HG03175 (cell line): ENCODE measurements at regions not wholly inside any gene's neighbourhood (a gene's known extent, or its start where the extent isn't known, plus 50 kb on each side); places are given as distances from the start of the nearest gene placed in this dataset.

Source experiments
- ATAC-seq: cut with Tn5 transposase; IDR thresholded peaks from one replicate; pipeline ENCODE4 v1.9.1; 2021; ENCODE audit warnings: mild to moderate bottlenecking, moderate library complexity; ENCODE audit not compliant: unreplicated experiment

DNA sequence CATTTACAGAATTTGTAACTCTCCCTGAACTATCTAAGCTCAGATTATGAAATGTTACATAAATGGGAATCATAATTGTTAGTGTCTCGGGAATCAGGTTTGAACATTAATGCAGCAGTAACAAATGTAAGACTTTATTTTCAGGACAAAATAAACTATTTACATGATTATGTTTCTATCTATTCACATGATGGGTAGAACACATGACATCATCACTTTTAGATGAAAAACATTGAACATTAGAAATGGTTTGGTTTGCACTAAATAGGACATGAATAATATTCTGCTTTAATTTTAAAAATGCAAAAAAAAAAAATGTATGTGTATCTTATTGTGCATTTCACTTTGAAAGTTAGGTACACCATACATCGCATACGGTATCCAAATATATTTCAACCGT is 745.5 kb upstream of the POT1 start:
- ATAC-seq = no peak

DNA sequence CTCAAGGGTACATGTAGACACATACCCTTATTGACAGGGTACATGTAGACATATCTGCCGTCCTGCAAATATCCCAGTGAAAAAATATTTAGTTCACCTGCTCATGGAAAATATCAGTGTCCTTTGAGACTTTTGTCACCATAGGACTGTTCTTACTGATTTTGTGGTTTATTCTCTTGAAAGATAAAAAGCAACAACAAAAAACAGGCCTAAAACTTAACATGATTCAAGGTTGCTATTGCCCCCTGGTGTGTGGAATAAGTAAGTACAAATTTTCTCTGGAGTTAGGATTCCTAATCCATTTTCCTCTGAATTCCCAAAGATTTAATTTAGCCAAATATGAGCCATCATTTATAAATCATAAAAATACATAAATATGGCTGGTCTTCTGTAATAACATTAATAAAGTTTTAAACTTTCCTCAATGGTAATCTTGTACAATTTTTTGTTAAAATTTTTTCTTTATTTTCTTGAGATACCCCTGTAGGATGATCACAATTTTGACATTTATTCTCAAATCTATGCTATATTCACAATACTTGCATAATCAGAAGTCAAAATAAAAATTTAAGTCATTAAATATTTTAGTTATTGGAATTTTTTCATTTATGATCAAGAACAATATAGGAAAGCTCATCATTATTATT is 741.4 kb upstream of the POT1 start:
- ATAC-seq = no peak

DNA sequence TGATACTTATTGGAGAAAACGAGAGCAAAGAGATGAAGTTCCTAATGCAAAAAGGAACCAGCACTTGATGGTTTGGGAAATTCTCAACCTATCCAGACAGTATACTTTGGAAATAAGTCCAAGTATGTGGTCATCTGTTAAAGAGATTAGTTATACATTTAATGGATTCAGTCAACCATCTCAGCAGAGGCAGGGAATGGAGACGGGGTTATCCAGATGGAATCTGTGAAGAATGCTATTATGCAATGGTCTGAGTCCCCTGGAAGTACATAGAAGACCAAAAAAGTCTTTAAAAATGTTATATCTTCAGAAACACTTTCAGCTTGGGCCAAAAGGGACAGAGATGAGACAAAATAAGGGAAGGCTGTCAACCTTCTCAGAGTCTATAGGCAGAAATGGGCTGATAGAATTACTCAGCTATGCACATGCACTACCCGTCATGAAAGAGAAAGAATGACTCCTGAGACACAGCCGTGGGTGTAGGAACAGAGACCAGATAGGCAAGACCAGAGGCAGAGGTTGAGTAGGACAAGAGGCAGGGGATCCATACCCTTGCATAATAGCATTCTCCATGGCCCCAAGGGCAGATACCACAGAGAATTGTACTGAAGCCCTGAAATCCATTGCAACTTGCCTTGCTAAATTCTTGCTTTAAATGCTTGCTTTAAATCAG is 738.8 kb upstream of the POT1 start:
- ATAC-seq = no peak

DNA sequence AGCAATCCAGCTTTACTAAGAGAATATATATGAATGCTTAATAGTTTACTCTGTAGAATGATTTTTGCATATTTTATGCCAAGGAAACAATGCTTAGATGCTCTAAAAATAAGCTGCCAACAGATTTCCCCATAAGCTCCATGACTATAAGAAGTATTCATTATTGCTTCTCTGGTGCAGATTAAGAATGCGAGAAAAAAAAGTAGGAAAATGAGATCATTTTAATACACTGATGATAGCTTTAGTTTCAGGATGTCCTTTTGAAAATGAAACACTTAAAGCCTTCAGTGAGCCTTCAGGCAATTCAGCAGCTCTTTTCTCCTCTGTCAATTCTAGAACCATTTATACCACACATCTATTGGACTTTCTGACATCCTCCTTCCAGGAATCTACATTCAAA is 735.0 kb upstream of the POT1 start:
- no peak for ATAC-seq

DNA sequence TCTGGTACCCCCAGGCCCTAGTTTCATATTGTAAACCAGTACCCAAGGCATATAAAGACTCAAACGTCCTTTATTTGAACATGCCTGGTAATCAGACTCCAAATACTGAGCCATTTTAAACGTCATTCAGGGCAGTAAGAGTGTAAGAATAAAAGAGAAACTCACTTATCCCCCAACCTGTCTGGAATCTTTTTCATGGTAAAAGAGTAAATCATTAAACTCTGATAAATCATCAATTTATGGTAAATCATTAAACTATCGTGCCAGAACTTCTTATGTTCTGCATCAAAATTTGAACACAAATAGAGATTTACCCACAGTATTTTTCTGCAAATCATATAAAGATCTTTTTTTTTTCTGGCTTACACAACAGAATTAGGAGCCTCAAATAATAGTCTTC is 734.3 kb upstream of the POT1 start:
- no peak for ATAC-seq

DNA sequence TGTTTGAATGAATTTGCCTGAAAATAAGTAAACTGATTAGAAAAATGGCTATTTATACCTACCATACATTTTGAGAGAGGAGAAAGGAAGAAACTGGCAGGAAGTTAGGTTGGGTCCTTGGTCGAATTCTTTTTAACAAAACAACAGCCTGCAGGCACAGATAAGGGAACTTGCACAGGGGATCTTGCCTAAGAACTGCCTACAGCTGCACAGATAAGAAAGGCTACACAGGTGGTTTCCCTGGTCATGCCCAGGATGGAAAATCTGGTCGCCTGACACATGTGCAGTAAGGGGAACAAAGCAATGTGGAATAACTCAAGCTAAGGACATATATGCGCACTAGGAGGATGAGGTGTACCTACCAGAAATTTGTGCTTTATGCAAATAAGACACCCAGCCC is 732.1 kb upstream of the POT1 start:
- ATAC-seq = no peak

DNA sequence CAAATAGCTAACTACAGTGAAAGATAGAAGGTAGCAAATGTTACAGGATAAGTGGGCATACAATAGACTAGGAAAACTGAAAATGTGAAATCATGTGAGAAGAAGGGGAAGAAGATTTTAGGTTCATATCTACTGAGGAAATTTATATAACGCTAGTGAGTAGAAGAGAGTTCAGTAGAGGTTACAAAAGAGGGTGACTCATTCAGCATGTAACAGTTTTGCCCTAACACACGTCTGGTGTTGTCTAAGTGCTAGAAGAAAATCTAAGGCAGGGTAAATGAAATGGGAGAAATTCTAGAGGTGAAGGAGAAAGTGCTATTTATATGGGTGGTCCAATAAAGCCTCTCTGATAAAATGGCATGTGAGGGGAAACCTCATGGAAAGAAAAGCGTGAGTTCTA is 731.4 kb upstream of the POT1 start:
- no peak for ATAC-seq

DNA sequence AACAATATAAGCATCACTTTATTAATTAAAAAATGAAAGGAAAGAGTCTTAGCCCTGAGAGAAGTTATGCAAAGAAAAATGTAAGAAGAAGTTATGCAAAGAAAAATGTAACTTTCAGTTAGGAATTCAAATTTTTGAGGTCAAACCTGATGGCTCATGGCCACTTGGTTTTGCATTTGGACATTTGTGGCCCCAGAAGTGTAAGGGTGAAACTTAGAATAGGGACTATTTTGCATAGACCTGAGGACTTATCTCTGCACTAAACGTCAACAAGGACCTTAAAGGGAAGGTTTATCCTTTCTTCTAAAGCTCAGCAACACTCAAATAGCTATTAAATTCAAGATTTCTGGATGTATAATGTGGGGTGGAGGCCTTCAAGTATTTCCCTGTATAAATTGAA is 724.5 kb upstream of the POT1 start:
- no peak for ATAC-seq

DNA sequence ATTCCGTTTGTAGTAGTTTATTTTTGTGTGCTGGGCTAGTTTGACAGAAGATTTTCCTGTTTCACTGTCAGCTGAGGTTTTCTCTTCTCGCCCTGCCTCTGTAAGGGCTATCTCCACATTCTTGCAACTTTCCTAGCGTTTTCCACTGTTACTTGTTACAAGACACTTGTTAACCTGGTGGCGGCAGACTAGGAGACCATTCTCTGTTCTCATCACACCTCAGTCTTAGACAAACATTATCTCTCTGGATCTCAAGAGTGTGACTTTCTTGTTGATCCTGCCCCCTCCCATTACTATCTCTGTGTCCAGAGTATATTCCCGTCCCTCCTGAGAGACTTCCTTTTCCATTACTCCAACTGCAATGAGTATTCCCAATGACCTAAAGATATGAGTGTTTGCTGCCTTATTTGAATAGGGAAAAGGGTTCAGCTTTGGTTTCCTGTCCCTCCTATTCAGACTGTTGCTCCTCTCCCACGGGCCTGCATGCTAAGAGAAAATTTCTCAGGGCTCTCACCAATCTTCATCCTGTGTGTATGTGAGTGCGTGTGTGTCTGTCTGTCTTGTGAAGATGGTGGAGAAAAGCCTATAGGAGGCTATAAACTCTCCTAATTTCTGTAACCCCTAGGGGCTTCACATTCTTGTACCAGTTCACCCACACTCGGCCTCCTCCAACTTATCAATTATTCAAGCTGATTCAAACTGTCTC is 722.4 kb upstream of the POT1 start:
- no peak for ATAC-seq

DNA sequence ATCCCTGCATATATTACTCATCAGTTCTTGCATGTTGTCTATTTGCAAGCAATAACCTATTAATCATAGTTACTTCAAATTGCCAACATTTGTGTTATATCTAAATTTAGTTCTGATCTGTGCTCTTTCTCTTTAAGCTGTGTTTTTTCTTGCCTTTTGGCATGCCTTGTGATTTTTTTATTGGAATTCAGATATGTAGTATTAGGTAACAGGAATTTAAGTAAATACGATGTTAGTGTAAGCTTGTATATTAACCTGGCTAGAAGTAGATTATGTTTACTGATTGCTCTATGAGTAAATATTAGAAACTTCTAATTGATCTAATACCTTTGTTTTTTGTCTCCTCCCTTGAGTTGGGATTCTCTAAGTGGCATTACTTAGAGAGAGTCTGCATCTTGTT is 718.9 kb upstream of the POT1 start:
- no peak for ATAC-seq

DNA sequence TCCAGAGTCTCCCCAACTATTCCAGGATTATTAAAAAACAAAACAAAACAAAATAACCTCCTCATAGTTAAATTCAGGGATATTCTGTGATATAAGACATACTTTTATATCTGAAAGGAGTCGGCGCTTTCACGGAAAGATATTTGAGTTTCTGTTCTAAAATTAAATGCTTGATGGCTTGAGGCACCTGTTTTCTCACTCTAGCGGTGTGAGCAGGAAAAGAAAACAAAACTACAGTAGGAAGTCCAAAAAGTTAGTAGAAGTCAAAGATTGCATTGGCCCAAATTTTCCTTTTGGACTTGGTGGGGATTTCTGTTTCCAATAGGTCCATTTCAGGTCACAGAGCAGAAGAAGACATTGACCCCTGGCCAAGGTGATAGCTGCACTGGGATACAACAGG is 716.1 kb upstream of the POT1 start:
- ATAC-seq = no peak

DNA sequence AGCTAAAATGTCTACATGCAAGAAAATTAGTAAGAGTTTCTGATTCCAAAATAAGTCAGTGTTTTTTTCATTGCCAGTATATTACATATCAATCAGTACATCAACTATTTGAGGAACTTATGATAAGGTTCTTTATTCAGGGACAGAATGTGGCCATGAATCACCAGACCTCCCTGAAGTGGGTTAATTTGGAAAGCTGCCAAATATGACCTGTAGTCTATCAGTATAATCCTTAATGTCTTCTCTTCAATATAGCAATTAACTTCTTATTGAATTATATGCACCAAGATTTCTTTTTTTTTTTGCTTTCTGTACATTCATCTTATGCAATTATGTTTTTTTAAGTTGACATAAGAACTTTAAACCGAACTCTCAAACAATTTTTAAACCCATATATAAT is 714.5 kb upstream of the POT1 start:
- ATAC-seq = no peak

DNA sequence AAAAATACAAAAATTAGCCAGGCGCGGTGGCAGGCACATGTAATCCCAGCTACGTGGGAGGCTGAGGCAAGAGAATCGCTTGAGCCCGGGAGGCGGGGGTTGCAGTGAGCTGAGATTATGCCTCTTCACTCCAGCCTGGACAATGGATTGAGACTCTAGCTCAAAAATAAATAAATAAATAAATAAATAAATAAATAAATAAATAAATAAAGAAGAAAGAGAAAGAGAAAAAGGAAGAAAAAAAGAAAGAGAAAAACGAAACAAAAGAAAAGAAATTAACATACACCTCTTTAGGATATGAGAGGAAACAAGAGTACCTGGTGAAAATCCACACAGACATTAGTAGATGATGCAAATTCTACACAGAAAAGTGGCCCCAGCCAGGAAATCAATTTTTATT is 713.7 kb upstream of the POT1 start:
- no peak for ATAC-seq

DNA sequence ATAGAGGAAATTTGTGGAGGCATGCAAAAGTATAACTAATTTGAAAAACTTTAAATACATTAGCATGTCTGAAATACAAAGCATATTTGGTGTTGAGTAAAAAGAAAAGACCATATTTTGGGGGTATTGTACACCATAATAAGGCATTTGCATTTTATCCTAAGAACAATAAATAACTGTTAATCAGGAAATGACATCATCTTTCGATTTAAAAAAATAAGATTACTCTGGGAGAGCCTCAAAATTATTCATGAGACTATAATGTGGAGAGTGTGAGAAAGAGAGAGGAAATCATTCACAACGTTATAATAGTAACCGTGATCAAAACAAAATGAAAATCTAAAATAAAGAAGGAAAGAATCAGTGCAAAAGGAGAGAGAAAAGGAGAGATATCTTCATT is 712.3 kb upstream of the POT1 start:
- no peak for ATAC-seq

DNA sequence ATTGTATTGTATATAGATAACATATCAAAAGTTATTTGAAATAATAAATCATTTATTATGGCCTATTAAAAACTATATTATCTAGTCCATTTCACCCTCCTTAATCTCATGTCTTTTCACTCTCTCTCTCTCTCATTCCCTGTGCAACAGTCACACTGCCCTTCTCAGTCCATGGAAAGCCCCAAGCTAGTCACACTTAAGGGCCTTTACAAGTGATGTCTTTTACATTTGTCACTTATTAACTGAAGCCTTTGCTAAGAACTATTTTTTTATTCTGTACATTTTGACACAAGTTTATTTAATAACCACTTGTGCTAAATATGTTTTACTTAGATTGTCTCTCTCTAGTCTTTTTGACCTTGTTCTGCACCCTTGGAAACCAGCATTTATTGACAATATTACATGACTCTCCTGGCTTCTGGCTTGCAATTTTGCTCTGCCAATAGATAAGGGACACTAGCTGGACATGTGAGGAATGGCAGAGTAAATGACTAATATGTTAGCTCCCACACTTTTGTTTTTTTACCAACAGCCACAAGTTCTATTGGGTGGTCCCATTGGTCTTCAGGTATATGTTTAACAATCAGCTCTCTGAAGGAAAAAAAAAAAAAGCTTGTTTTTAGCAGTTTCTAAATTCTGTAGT is 706.8 kb upstream of the POT1 start:
- no peak for ATAC-seq

DNA sequence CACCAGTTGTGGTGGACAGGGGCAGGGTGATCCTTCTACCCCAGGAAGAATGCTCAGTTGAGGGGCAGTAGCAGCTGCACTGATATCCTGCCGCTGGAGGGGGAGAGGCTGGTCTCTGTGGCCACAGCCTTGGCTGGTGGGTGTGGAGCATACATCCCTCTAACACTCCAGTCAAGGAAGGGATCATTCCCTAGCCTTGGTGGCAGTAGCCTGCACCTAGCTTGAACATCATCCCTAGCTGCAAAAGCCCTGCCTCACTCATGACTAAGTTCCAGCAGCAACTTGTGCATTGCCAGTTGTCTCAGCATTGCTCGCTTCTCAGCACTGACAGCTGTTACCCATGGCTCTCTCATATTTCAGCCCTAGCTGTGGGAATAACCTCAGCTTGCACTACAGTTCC is 688.9 kb upstream of the POT1 start:
- ATAC-seq = no peak

DNA sequence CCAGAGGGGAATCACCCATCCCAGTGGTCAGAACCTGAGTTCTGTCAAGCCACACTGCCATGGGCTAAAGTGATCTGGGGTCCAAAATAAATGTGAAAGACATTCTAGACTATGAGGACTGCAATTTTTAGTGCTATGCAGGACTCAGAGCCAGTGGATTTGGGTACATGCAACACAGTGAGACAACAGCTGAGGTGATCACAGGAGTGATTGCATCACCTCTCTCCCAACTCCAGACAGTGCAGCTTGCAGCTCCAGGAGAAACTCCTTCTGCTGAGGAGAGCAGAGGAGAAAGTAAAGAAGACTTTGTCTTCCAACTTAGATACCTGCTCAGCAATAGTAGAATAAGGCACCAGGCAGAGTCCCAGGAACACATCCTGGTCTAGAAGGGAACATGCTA is 682.0 kb upstream of the POT1 start:
- no peak for ATAC-seq

DNA sequence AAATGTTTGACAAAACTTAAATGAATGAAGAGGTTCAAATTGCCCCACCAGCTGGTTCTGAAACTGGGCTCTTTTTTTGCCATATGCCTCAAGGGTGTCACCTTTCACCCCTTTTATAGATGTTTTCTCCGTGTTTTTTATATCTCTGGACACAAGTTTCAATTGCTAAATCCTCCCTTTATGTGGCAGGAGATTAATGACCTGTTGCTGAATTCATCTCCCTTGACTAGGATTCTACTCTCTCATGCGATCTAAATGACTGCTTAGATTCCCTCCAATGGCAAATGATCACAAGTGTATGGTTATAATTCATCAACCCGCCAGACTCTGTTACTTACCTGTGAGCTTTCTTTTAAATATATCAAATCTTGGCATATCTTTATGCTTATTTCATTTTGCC is 677.0 kb upstream of the POT1 start:
- no peak for ATAC-seq

DNA sequence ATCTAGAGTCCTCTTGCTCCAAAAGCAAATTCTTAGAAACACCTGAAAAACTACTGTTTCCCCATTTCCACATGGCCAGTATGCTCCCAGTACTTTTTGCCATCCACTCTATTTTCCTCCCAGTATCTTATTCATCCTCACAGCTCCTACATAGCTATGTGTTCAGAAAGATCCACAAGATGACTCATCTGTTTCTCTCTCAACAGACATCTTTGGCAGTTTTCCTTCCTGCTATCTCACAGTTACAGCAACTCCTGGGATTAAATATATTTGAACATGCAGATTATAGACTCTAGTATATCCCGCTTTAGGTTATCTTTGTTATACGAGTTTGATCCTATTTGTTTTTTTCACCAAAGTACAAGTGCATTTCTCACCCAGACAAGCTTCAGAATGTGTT is 675.6 kb upstream of the POT1 start:
- no peak for ATAC-seq

DNA sequence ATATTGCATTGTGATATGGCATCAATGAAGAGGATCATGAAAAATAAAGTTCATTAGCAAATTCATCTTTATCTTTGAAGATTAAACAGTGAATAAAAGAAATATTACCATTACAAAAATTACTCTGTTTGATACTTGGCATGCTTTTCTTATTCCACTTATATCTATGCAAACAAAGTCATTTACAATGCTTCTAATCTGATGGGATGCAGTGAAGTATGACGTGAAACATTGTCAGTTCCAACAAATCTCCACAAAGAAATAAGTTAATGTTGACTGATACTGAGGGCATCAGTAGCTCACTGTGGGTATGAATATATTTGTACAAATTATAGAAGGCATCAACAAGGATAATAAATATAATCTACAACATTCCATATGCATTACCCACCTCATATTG is 672.8 kb upstream of the POT1 start:
- ATAC-seq = no peak

DNA sequence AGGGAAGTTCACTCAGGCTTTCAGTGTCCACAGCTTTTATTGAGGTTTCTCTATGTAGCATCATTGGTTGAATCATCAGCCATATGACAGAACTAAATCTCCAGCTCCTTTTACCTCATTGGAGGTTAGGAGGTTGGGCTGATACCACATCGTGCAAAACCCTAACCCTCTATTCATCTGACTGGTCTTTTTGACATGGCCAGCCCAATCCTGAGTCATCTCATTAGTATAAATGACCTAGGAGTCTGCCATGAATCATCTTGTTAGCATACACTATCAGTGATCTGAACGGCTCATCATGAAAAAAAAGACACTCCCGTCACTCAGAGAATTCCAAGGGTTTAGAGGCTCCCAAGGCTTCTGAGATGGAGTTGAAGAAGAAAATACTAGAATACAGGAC is 669.8 kb upstream of the POT1 start:
- ATAC-seq = no peak

DNA sequence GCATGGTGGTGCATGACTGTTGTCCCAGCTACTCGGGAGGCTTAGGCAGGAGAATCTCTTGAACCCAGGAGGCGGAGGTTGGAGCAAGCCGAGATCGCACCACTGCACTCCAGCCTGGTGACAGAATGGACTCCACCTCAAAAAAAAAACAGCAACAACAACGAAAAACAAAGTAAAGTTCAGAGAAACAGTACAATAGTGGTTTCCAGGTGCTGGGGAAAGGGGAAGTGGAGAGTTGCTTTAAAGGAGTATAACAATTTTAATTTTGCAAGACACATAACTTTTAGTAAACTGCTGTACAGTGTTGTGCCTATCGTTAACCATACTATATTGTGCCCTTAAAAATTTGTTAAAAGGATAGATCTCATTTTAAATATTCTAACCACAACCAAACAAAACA is 662.7 kb upstream of the POT1 start:
- ATAC-seq = no peak
